HG03378 (cell line): ENCODE measurements at regions not wholly inside any gene's neighbourhood (a gene's known extent, or its start where the extent isn't known, plus 50 kb on each side); places are given as distances from the start of the nearest gene placed in this dataset.

ENCODE experiments used
- ATAC-seq: cut with Tn5 transposase; IDR thresholded peaks from one replicate; pipeline ENCODE4 v1.9.1; 2021; ENCODE audit warnings: mild to moderate bottlenecking, moderate library complexity; ENCODE audit not compliant: unreplicated experiment

DNA sequence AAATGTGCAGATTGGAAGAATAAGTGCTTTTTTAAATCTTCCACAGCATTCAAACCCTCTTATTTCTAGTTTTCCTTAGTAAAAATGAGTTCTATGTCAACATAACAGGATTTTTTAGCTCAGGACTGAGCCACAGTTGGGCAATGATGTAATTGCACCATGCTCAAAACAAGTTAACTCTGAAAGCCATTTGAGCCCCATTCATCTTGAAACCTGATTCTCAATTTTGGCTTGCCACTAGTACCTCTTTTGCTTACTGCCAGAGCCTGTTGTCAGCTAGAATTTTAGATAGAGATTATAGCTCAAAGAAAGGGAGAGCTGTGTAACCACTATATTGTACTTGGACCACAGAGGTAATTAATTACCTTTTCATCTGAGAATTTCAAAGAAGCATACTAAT, 1028.5 kb upstream of the PHF14 start:
- no peak for ATAC-seq

DNA sequence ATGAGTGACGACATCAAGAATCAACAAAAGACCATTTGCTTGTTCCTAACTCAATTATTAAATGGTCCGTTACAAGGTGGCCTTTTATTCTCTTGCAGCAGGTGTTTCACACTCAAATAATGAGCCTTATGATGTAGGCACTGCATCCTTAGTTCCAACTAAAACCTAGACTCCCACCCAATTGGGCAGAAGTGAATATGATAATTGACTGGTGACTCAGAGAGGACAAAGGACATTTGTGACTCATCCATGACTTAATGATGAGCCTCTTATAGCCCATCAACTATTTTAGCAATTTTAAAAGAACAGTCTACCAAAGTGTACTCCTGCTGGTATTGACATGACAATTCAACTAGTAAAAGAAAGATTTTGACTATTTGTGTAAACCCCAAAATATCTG, 1027.8 kb upstream of the PHF14 start:
- ATAC-seq: no peak

GRCh38 chr7:9955138-9955537, 1018.5 kb upstream of the PHF14 start:
- ATAC-seq: no peak

DNA sequence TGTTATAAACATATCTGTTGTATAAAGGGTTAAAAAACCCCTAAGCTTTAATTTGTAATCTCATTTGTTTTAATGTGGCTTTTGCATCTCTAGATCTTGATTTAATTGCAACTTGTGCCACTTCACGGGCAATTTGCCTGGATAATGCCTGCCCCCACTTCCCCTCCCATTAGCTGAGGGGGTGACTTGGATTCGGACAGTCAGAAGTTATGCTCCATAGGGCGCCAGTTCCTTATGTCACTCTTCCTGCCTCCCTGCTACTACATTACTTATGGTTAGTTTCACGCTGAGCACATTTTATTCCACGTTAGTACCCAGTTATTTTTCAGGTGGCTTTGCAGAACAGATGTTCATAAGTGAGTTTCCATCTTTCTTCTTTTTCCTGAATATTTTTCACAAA, 1015.2 kb upstream of the PHF14 start:
- ATAC-seq: no peak

GRCh38 chr7:9960460-9960859, 1013.2 kb upstream of the PHF14 start:
- no peak for ATAC-seq

DNA sequence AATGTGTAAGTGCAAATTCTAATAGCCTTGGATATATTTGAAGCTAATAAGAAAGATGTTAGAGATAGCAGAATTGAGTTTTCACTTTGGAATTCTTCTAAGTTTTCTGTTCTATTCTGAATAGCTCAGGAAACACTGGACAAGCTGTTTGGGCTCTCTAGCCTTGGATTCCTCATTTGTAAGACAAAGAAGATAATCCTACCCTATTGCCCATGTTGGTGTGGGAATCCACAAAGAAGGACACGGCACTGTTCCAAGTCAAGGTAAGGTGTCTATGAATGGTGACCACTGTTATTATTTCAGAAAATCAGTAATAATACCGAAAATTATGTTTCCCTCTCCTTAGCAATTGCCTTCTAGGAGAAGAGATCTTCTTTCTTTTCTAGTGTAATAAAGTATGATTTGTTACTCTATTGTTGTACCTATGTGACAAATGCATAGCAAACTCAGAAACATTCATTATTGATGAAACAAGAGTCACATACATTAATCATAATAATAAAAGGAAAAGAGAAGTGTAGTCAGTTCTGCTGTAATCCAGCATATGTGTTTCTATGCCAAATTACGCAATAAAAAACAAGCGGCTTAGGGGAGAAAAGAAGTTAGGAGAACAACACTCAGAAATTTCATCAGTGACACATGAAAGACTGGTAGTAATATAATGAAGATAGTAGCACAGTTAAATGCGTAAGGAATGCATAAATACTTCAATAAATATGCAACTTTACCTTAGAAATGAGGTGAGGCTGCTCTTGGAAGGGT, 1012.3 kb upstream of the PHF14 start:
- no peak for ATAC-seq

DNA sequence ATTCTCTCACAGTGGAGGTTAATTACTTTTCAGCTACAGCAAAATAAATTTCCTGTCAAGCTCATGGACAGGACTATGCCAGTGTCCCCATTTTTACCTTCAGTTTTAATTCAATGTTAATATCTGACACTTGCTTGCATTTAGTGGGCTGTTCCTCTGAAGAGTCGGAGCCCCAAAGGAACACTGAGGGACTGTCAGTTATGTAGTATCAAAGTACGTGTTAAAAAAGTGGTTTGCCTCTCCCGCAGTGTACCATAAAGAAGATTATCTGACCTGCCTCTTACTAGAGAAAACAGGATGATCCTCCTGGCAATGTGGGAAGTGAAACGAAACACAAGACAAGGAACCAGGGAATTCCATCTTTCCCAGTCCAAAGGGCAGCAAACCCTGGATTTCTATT, 1010.9 kb upstream of the PHF14 start:
- ATAC-seq: no peak

GRCh38 chr7:9978106-9979064, 995.3 kb upstream of the PHF14 start:
- ATAC-seq: no peak

DNA sequence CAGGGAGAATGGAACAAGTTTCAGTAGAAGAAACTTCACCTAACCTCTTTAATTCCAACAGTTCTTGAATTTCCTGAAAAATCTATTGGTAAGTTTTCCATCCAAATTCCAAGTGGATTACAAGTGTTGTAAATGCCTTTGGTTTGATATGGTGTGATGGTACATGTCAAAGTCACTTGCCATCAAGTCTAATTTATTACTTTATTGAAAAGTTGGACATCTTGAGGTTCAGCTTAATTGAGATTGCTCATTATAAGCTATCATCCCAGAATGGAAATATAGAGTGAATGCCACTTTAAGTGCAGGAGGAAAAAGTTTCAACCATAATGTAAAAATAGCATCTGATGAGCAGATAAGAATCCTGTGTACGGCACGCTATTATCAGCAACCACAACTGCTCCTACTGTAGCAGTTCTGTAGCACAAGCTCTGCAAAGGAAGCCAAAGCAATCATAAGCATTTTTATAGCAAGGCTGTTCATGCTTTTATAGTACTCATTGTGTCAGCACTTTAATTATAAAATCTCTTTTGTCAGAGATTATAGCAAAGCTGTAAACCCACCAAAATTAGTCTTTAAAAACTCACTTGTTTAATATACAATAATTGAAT, 991.8 kb upstream of the PHF14 start:
- ATAC-seq: no peak

DNA sequence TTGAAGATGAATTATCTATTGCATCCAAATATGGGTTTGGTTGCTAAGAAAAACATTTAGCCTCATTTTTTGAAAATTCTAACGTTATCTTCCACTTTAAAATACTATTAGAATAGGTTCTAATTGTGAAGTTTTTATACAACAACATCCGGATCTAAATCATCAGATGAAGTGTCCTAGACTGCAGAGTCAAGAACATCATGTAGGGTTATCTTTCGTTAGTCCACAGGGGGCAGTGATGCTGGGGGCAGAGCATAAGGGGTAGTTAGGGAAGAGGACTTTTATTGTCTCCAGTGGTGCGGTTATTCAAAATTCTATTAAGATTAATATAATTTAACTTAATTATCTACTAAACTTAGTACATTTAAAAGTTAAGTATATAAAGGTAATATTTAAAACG, 990.6 kb upstream of the PHF14 start:
- ATAC-seq: no peak

DNA sequence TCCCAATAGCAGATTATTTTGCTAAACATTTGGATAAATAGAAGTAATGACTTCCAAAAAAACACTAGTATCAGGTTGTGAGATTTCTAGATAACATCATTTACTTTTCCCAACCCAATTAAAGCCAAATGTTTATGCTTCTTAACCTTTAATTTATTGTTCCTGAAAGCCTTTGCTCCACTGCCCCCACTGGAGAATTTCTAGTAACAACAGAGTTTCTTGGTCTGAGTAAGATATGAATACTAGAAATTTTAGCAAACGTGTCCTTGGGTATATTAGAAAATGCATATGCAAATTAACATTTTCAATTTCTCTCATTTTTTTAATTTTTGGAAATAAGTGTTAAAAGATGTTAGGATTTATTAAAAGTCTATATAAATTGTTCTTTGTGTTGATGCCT, 958.0 kb upstream of the PHF14 start:
- ATAC-seq: no peak

- no peak for ATAC-seq
Observed at GRCh38 chr7:10022480-10022879, 951.2 kb upstream of the PHF14 start.

DNA sequence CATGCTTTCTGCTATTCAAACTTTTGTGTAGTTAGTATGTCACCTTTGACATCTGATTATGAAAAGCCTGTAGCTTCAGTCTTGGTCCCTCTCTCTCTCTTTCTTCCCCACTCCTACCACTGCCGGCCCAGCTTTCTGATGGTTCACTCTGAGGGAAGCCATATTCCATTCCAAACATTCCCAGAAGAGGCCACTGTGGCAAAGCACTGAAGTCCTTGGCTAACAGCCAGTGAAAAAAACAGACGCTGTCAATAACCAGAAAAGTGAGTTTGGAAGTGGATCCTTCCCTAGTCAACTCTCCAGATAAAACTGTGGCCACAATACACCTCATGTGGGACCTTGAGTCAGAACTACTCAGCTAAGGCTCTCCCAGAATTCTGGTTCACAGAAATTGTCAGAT, 950.7 kb upstream of the PHF14 start:
- ATAC-seq: no peak

DNA sequence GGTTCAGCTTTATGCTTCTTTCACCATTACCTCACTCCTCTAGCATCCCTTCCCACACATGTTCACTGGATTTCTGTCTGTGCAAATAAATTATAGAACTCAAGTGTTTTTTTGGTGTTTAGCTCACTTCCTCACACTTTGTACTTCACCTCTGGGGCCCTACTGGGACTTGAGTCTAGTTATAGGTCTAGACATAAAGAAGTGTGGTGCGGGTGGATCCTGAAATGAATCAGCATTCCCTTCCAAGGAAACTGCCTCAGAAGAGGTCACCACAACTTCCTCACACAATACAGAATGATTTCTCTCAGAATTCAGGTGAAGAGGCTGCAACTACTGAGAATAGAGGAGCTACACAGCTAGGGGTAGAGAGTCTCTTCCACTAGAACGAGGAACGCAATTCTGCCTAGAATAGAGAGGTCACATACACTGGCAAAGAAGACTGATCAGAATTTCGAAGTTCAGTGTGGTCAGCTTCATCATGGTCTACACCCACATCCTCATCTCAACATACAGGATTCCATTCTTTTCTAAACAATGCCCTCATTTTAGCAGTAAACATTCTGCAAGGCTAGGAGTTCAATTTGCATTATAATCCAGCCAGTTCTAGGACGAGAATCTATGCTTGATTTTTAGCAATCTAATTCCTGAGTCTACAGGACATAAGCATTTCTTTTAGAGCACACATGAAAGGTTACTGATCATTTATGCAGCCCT, 938.7 kb upstream of the PHF14 start:
- no peak for ATAC-seq

GRCh38 chr7:10036693-10037092, 937.0 kb upstream of the PHF14 start:
- ATAC-seq: no peak

DNA sequence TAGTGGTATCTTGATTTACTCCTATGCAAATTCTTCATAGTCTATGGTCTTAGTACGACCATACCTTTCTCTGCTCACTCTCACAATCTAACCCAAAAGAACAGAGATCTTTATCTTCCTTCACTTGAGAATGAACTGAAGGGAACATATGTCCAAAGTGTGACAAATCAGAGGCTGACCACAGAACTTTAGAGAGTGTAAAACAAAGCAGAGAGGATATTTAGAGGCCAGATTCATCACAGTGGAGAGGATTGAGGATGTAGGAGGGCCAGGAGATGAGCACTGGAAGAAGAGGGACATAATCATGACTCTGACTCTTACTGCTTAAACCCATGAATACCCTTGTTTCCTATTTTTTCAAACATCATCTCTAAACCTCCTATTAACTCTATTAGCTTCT, 935.3 kb upstream of the PHF14 start:
- no peak for ATAC-seq

- ATAC-seq: no peak
Observed at GRCh38 chr7:10040674-10041073, 933.0 kb upstream of the PHF14 start.

DNA sequence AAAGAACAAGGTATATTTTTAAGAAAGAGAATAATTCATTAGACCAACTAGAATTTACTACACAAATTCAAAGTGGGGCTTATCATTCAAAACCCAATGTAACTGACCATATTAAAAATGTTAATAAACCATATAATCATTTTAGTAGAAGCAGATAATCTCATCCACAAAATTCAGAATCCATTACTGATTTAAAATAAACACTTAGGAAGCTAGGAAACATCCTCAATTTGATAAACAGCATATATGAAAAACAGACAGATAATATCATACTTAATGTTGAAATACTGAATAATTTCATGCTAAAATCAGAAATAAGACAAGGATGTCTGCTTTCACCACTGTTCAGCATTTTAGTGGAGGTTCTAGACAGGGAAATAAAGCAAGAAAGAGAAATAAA, 902.8 kb upstream of the PHF14 start:
- no peak for ATAC-seq

DNA sequence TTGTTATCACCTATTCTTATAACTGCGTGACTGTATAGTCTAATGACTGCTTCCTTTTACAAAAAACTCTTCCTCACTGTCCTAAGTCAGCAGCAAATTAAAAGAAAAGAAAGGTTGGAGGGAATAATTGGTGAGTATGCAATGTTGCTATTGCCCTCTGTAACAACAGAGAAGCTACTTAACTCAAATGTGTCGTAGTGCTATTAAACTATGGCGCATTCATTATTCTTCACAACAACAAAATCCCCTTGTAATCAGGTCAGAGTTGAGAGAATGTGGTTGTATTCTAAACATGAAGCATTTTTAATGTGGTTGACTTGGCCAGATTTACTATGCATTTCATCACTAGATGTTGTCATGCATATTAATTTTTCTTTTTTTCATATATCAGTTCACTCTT, 897.8 kb upstream of the PHF14 start:
- no peak for ATAC-seq

GRCh38 chr7:10076660-10077300, 896.9 kb upstream of the PHF14 start:
- ATAC-seq: no peak

- ATAC-seq: no peak
Observed at GRCh38 chr7:10079572-10079971, 894.1 kb upstream of the PHF14 start.
